Peyer's patch (tissue), 4 donors: ENCODE measurements at regions not wholly inside any gene's neighbourhood (a gene's known extent, or its start where the extent isn't known, plus 50 kb on each side); places are given as distances from the start of the nearest gene placed in this dataset.

Experiments used
- DNase-seq, 3 donors: peaks; one replicate each; pipeline ENCODE4 v3.0.0-alpha.2; 2017 to 2019
- H3K27ac ChIP-seq, 4 donors: fragments of 200-600 bp; sonication (generic); one replicate each; pipeline ENCODE4 v1.5.1; 2016 to 2019
- H3K27me3 ChIP-seq, 2 donors: fragments of 200-600 bp; sonication (generic); one replicate each; pipeline ENCODE4 v1.5.1; 2019
- H3K36me3 ChIP-seq, 3 donors: fragments of 200-600 bp; sonication (generic); one replicate each; pipeline ENCODE4 v1.5.1; 2016 to 2019
- H3K4me1 ChIP-seq, 4 donors: fragments of 200-600 bp; sonication (generic); one replicate each; pipeline ENCODE4 v1.5.1; 2016 to 2019
- H3K4me3 ChIP-seq, 4 donors: fragments of 200-600 bp; sonication (generic); 1 replicate in 3 of 4; 2 replicates in 1 of 4; pipeline ENCODE4 v1.5.1; 2016 to 2019; ENCODE audit warnings: mild to moderate bottlenecking in 1 of 4
- H3K9me3 ChIP-seq, 4 donors: fragments of 200-600 bp; sonication (generic); one replicate each; pipeline ENCODE4 v1.5.1; 2016 to 2019; ENCODE audit warnings: mild to moderate bottlenecking in 1 of 4
- CTCF ChIP-seq, 6 experiments: fragments of 450-650 bp in 4 of 6; fragments of 200-600 bp in 2 of 6; sonication (generic) in 1 of 6; IDR thresholded peaks; one replicate each; pipeline ENCODE4 v1.5.1; 2017 to 2019; ENCODE audit warnings: antibody characterized with exemption in 6 of 6, mild to moderate bottlenecking in 3 of 6, moderate library complexity in 1 of 6
- POLR2A ChIP-seq, 2 donors: fragments of 450-650 bp; IDR thresholded peaks; one replicate each; pipeline ENCODE4 v1.5.1; 2017; ENCODE audit warnings: antibody characterized with exemption in 2 of 2, mild to moderate bottlenecking in 2 of 2, moderate library complexity in 2 of 2

GRCh38 chr13:19061278-19061677 is 120.3 kb downstream of the TUBA3C start:
- no peaks in the 10 kb centered on the region for H3K27me3 ChIP-seq
- no peaks in the 10 kb centered on the region for H3K36me3 ChIP-seq
- H3K27ac ChIP-seq = no peak overlapping the region
- H3K4me3 ChIP-seq = no peak overlapping the region
- H3K9me3 ChIP-seq = peaks cover 0 to 4% (median 0%) of the 10 kb centered on the region in 4 donors
- H3K4me1 ChIP-seq = no peaks in the 10 kb centered on the region
- no peak for DNase-seq
- TF ChIP-seq CTCF (IDR thresholded peaks at IDR 0.05) (no peak), POLR2A (IDR thresholded peaks at IDR 0.05) (no peak)

GRCh38 chr13:19060311-19061002 is 121.2 kb downstream of the TUBA3C start:
- Histone ChIP-seq H3K27me3 (no peaks in the 10 kb centered on the region), H3K27ac (no peak overlapping the region), H3K4me3 (no peak overlapping the region), H3K9me3 (peaks cover 0 to 4% (median 0%) of the 10 kb centered on the region in 4 donors), H3K4me1 (no peaks in the 10 kb centered on the region), H3K36me3 (no peaks in the 10 kb centered on the region)
- TF ChIP-seq POLR2A (IDR thresholded peaks at IDR 0.05) (no peak), CTCF (IDR thresholded peaks at IDR 0.05) (no peak)
- no peak for DNase-seq

- TF ChIP-seq POLR2A (IDR thresholded peaks at IDR 0.05) = no peak
- Histone ChIP-seq H3K9me3 (peaks cover 0 to 4% (median 0%) of the 10 kb centered on the region in 4 donors), H3K4me1 (no peaks in the 10 kb centered on the region), H3K36me3 (no peaks in the 10 kb centered on the region), H3K27ac (no peak overlapping the region), H3K27me3 (no peaks in the 10 kb centered on the region), H3K4me3 (no peak overlapping the region)
- no peak for DNase-seq
These were observed 122.4 kb downstream of the TUBA3C start for GRCh38 chr13:19059016-19059780.

GRCh38 chr13:19058566-19058965 is 123.1 kb downstream of the TUBA3C start:
- Histone ChIP-seq H3K9me3 (peaks cover 0 to 4% (median 0%) of the 10 kb centered on the region in 4 donors), H3K36me3 (no peaks in the 10 kb centered on the region), H3K27me3 (no peaks in the 10 kb centered on the region), H3K27ac (no peak overlapping the region), H3K4me3 (no peak overlapping the region), H3K4me1 (no peaks in the 10 kb centered on the region)
- TF ChIP-seq POLR2A (IDR thresholded peaks at IDR 0.05) (no peak), CTCF (IDR thresholded peaks at IDR 0.05) (no peak)
- DNase-seq = no peak

- no peak overlapping the region for H3K4me3 ChIP-seq
- H3K36me3 ChIP-seq = no peaks in the 10 kb centered on the region
- peaks cover 0 to 4% (median 0%) of the 10 kb centered on the region in 4 donors for H3K9me3 ChIP-seq
- TF ChIP-seq CTCF (IDR thresholded peaks at IDR 0.05) (no peak), POLR2A (IDR thresholded peaks at IDR 0.05) (no peak)
- H3K4me1 ChIP-seq = no peaks in the 10 kb centered on the region
- DNase-seq = no peak
- no peaks in the 10 kb centered on the region for H3K27me3 ChIP-seq
- H3K27ac ChIP-seq = no peak overlapping the region
These were observed 123.9 kb downstream of the TUBA3C start for GRCh38 chr13:19057588-19058340.
